GM19463 (cell line): ENCODE measurements at regions not wholly inside any gene's neighbourhood (a gene's known extent, or its start where the extent isn't known, plus 50 kb on each side); places are given as distances from the start of the nearest gene placed in this dataset.

Experiments used
- ATAC-seq: cut with Tn5 transposase; IDR thresholded peaks from one replicate; pipeline ENCODE4 v1.9.1; 2021; ENCODE audit warnings: mild to moderate bottlenecking, moderate library complexity; ENCODE audit not compliant: unreplicated experiment

DNA sequence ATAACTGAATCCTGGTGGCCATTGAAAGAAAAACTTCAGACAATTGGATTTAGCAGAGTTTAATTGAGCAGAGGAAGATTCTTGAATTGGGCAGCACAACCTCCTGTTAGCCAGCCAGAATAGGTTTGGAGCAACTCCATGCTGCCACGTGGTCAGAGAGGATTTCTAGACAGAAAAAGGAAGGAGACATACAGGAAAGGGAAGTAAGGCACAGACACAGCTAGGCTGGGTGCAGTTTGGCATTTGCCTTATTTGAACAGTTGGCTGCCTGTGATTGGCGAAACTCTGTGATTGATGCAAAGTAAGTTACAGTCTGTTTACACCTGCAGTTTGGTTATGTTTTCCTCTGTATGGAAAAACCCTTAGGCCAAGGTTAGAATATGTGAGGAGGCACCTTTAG lies 85.8 kb upstream of the SPATA13 start:
- ATAC-seq = no peak

- ATAC-seq = no peak
Measured at GRCh38 chr13:24075137-24075975, 85.2 kb upstream of the SPATA13 start.

DNA sequence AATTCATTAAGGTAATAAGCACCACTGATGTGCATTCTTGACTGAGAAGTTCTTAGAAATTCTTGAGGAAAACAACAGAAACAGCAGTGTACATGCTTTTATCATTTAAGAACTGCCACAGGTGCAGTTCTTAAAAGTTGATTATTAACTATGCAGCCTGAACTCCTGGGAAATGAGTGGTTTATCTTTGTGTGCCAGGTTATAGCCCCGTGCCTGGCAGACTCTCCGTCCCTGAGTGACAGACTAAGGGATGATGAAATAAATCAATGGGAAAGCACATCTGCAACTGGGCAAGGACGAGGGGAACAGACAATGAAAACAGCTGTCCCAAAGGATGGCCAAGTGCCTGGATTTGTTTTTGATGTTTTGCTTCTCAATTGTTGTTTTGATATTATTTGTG lies 84.4 kb upstream of the SPATA13 start:
- no peak for ATAC-seq

GRCh38 chr13:24076636-24077035 lies 83.9 kb upstream of the SPATA13 start:
- ATAC-seq = no peak

DNA sequence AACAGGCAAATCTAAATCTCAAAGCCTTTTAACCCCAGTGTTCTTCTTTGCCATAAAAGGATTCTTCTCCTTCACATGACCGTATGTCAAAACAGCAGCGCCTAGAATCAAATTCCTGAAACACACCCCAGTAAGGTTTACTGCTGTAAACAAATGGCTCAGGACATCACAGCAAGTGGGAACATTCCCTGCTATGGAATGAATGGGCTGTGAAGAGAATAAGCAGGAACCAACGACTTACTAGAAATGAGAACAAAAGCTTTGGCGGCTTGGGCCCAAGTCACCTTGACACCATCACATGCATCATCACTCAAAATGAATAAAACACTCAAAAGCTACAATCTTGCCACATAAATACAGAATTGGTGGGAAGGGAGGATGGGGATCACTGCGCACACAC lies 80.4 kb upstream of the SPATA13 start:
- no peak for ATAC-seq

DNA sequence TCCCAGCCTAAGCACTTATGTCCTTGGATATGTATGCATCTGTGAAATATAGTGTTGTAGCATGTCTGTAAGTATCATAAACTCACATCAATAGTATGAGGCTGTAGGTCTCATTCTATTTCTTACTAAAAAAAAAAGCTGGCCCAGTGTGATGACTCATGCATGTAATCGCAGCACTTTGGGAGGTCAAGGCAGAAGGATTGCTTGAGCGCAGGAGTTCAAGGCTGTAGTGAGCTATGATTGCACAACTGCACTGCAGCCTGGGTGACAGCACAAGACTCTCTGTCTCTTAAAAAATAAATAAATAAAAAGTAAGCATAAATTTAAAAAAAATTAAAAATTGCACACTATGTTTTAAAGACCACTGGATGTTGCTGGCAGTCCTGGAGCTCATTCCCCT lies 79.1 kb upstream of the SPATA13 start:
- no peak for ATAC-seq

GRCh38 chr13:24083141-24083540 lies 77.4 kb upstream of the SPATA13 start:
- no peak for ATAC-seq

- ATAC-seq = no peak
Measured at GRCh38 chr13:24083722-24084421, 76.6 kb upstream of the SPATA13 start.

DNA sequence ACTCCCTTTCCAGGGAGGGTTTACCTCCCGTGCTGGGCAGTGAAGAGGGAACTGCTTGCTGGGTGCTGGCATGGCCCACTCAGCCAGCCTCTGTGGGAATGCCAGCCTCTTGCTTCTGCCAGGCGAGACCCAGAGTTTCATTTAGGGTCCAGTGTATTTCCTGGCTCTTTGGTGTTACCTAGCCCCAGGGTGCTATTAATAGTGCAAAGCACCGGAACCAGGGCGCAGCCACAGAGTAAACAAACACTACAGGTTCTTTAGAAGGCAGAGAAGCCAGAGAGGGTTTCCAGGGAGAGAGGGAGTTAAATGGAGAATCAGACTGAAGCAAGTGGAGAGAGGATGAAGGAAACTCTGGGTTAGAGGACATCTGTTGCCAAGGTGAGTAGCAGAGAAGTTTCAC lies 74.9 kb upstream of the SPATA13 start:
- no peak for ATAC-seq

GRCh38 chr13:24086642-24087041 lies 73.9 kb upstream of the SPATA13 start:
- no peak for ATAC-seq

GRCh38 chr13:24087605-24088225 lies 72.8 kb upstream of the SPATA13 start:
- no peak for ATAC-seq

DNA sequence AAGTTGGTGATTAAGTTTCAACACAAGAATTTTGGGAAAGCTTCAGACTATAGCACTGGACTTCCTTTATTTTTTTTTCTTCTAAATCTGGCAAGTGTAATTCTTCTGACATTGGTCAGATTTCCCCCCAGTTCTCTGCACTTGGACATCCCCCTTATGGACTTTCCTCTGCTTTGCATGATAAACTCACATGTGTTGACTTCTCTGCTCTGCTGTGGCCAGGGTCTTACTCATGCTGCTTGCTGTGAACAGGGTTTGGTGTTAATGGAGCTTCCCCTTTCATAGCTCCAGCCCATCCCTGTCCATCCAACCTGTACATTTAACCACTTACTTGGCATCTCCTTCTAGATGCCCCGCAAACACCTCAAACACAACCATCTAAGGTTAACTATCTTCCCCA lies 70.5 kb upstream of the SPATA13 start:
- no peak for ATAC-seq

DNA sequence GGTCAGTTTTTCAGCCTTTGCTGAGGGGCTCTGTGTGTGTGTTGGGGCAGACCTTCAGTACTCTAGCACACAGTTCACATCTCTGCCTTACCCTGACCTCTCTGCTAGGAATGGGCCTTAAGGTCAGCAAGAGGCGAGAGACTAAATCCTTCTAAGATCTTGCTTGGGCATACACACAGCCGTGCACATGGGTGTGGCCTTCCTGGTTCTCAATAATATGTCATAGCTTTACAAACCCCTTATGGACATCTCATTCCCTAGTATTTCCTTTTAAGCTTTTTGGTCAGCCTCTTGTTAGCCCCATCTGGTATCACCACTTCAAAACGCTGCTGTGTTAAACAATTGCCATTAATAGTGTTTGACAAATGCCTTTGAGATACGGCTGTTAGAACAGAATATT lies 69.4 kb upstream of the SPATA13 start:
- ATAC-seq = no peak

DNA sequence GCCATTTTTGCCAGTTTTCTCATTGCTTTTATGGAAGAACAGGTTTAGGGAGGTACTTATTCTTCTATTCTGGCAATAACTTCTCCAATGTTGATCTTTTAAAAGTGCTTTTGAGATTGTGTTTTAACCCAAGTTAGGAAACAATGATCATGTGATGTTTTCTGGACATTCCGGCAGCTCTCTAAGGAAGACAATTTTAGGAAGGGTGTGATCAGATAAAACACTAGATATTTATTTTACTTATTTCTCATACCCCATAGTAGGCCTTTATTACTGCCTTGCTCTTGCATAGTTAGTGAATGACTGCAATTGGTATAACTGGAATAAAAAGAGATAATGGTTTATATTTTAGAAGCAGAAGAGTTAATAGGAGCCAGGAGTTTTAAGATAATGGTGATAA lies 68.4 kb upstream of the SPATA13 start:
- ATAC-seq = no peak

DNA sequence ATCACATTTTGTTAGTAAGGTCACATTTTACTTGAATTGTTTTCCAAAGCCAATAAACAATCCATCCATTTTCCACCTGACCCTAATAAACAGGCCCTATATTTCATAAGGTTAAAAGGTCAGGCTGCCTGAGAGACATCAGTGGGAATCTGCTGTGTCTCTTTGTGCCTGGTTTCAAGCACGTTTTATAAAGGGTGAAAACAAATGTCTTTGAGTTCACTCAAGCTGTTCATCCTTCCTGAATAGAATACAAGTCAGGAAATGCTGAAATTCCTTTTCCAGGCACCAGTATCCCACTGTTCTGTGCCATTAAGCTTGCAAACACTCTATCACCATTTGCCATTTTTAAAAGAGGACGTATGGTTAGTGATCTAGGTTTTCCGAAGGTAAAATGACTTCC lies 67.5 kb upstream of the SPATA13 start:
- no peak for ATAC-seq

DNA sequence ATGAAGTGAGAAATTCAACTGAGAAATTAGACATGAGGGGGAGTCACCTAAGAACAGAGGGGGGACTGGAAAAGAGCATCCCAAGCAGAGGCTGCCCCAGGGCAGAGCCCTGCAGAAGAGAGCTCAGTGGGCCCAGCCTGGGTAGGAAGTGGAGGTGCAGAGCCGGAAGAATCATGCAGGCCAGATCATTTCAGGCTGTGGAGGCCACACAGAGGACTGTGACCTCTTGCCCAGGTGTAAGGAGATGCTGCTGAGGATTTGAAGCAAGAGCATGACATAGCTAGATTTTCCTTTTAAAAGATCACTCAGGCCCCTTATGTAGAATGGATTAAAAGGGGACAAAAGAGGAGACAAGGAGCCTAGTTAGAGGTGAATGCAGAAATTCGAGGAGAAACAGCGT lies 63.9 kb upstream of the SPATA13 start:
- no peak for ATAC-seq

GRCh38 chr13:24097064-24097463 lies 63.5 kb upstream of the SPATA13 start:
- peak; percentile 92 for ATAC-seq

- ATAC-seq = peak; percentile 36
Measured at GRCh38 chr13:24097667-24098066, 62.9 kb upstream of the SPATA13 start.

DNA sequence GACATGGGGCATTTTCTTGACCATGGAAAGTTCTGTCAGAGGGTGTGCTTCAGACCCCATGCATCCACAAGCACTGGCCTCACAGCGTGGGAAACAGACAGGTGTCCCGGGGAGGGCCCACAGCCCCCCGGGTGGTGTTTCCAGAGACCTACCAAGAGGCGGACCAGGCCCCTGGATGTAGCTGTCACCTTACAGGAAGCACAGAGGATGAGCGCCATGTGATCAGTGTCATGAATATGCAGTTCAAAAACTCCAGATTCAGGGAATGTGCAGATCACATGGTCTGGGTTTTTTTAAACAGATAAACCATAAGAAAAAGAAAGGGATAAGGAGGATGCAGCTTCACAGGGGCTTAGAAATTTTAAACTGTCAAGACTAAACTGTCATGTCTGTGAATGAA lies 61.0 kb upstream of the SPATA13 start:
- ATAC-seq = no peak

DNA sequence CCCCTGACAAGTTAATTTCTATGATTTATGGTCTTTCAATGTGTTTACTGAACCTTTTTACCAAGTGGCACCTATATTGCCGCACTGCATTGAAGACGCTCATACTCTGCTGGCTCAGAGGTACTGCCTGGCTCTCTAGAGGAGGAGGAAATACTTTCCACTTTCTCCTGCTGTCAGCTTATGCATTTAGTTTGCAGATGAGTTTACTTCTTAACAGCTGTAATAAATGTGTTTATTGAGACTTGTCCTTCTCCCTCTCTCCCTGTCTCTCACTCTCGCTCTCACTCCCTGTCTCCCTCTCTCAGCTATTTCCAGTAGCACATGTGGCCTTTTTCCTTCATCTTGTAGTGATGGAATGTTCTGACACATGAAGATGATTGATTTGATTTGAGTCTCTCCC lies 60.3 kb upstream of the SPATA13 start:
- no peak for ATAC-seq

DNA sequence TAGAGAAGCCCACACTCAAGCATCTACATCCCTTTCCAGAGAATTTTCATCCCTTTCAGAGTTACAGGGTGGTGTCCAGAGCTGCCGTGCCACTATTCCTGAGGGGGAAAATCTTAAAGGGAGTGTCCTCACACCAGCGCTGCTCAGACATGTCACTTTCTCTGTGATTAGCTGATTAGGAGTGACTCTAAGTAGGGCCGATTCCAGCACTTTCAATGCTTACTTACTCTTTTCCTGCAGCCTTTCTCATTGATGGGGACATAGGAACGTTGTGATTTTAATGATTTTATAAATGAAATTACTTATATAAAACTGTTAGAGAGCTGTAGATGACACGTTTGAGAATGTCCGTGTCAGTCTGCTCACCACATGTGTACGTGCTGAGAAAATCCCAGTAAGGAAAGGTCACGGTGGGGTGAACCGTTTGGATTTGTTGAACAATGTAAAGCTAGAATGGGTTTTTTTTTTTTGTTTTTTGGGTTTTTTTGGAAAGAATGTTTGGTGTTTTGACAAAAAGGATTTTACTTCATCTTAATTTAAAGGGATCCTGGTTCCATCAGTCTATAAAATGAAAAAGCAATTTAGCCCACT lies 56.6 kb upstream of the SPATA13 start:
- no peak for ATAC-seq

DNA sequence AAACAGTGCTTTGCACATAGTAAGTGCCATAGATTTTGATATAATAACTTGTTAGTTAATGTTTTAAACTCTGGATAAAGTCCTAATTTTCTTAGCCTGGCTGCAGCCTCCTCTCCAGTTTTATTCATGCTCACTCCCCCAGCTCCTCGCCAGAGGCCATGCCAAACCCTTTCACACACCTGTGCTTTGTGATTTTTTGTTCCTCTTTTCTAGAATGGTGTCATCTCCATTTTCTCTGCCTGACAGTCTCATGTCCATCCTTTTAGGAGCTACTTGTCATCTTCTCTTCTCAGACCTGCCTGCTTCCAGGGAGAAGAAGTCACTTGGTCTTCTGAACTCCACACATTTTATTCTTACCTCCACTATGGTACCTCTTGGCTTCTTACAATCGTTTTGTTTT lies 55.8 kb upstream of the SPATA13 start:
- ATAC-seq = peak; percentile 48
